HepG2 (cell line): ENCODE measurements at regions not wholly inside any gene's neighbourhood (a gene's known extent, or its start where the extent isn't known, plus 50 kb on each side); places are given as distances from the start of the nearest gene placed in this dataset.

Experiments used
- ATAC-seq: fragments of 200-7000 bp; cut with Tn5 transposase; 3 replicates; pipeline ENCODE4 v1.9.1; 2020; ENCODE audit warnings: mild to moderate bottlenecking, moderate library complexity
- BruUV-seq: library from RNA; stranded (reverse); fragments of 400-500 nt; replicated peaks from 2 replicates; lab custom pipeline; 2021; lab: Mats Ljungman, UMichigan
- CTCF ChIA-PET: fragments of 300-600 bp; formaldehyde crosslinking; extraction: SDS; loops from one replicate; lab custom pipeline; 2021; ENCODE audit warnings: low total read pairs, inconsistent platforms, low intra/inter-chr PET ratio; lab: Yijun Ruan, JAX
- POLR2A ChIA-PET: fragments of 350-600 bp; sonication (Branson Sonifier 250); formaldehyde crosslinking; loops from one replicate; lab custom pipeline; 2020; ENCODE audit warnings: antibody characterized with exemption, inconsistent platforms; lab: Yijun Ruan, JAX
- DNase-seq: peaks from one replicate; pipeline ENCODE4 v3.0.0-alpha.2; 2015; ENCODE audit warnings: low spot score
- FAIRE-seq: peaks from 3 replicates; lab custom pipeline; 2011; peaks lifted over from hg19 to GRCh38; lab: Jason Lieb, UNC
- H2AFZ ChIP-seq: one replicate; pipeline ENCODE4 v1.6.1; 2011; ENCODE audit warnings: low read length, inconsistent platforms
- H3K27ac ChIP-seq: fragments of 300-600 bp; 3 replicates; pipeline ENCODE4 v1.8.0; 2011; ENCODE audit warnings: mixed run types, mild to moderate bottlenecking, mixed read lengths, low read length, inconsistent platforms; ENCODE audit not compliant: insufficient read depth; ENCODE audit errors: extremely low read length
- H3K27me3 ChIP-seq, 2 experiments: fragments of 200-600 bp in 1 of 2; 2 replicates in 1 of 2; 3 replicates in 1 of 2; pipeline versions ENCODE4 v1.6.0 to v1.8.0; 2011; ENCODE audit warnings: low read length in 2 of 2, mild to moderate bottlenecking in 2 of 2, moderate library complexity in 2 of 2, inconsistent platforms in 1 of 2; ENCODE audit not compliant: insufficient read depth in 2 of 2, control insufficient read depth in 1 of 2
- H3K36me3 ChIP-seq, 2 experiments: fragments of 200-600 bp in 1 of 2; replicated peaks in 1 of 2; 2 replicates in 1 of 2; 3 replicates in 1 of 2; pipeline versions ENCODE4 v1.5.1 to v1.8.0; 2011; ENCODE audit warnings: low read length in 2 of 2, inconsistent platforms in 1 of 2; ENCODE audit not compliant: insufficient read depth in 2 of 2, control insufficient read depth in 1 of 2
- H3K4me1 ChIP-seq: 2 replicates; pipeline ENCODE4 v1.5.1; 2012; ENCODE audit warnings: low read length, inconsistent platforms; ENCODE audit not compliant: insufficient read depth
- H3K4me2 ChIP-seq: 2 replicates; pipeline ENCODE4 v1.6.0; 2011; ENCODE audit warnings: low read depth, low read length, inconsistent platforms
- H3K4me3 ChIP-seq, 3 experiments: fragments of 200-600 bp in 1 of 3; sonication (generic), shearing (Covaris generic) in 1 of 3; replicated peaks in 1 of 3; 2 replicates each; pipeline ENCODE4 v1.5.1; 2011 to 2016; ENCODE audit warnings: low read length in 3 of 3, inconsistent platforms in 2 of 3, low read depth in 2 of 3, mild to moderate bottlenecking in 2 of 3, control low read depth in 1 of 3, mixed read lengths in 1 of 3; ENCODE audit not compliant: insufficient read depth in 1 of 3
- H3K79me2 ChIP-seq: one replicate; pipeline ENCODE4 v1.6.1; 2011; ENCODE audit warnings: low read length, inconsistent platforms; ENCODE audit not compliant: insufficient read depth
- H3K9ac ChIP-seq: 2 replicates; pipeline ENCODE4 v1.6.0; 2011; ENCODE audit warnings: mild to moderate bottlenecking, low read depth, low read length, inconsistent platforms; ENCODE audit not compliant: insufficient read depth
- H3K9me3 ChIP-seq: 2 replicates; pipeline ENCODE4 v1.5.1; 2012; ENCODE audit warnings: mild to moderate bottlenecking, low read length
- H4K20me1 ChIP-seq: 2 replicates; pipeline ENCODE4 v1.6.0; 2011; ENCODE audit warnings: inconsistent platforms, mild to moderate bottlenecking, low read length, moderate library complexity; ENCODE audit not compliant: insufficient read depth
- CREB3 ChIP-seq: sonication (generic); formaldehyde crosslinking; IDR thresholded peaks from 2 replicates; pipeline ENCODE4 v1.5.0; 2020; ENCODE audit warnings: missing genetic modification reagents
- ETS1 ChIP-seq: sonication (generic); formaldehyde crosslinking; IDR thresholded peaks from 2 replicates; pipeline ENCODE4 v1.4.0; 2020; ENCODE audit warnings: missing genetic modification reagents
- HNF4A ChIP-seq: sonication (generic); formaldehyde crosslinking; IDR thresholded peaks from 2 replicates; pipeline ENCODE4 v1.4.0; 2020; ENCODE audit warnings: missing genetic modification reagents
- IRF9 ChIP-seq: sonication (generic); formaldehyde crosslinking; IDR thresholded peaks from 2 replicates; pipeline ENCODE4 v1.8.0; 2022; ENCODE audit warnings: missing genetic modification reagents, mild to moderate bottlenecking, borderline replicate concordance
- JDP2 ChIP-seq: sonication (generic); formaldehyde crosslinking; IDR thresholded peaks from 2 replicates; pipeline ENCODE4 v1.8.1; 2022; ENCODE audit warnings: missing genetic modification reagents, borderline replicate concordance
- KLF13 ChIP-seq: sonication (generic); formaldehyde crosslinking; IDR thresholded peaks from 2 replicates; pipeline ENCODE4 v1.4.0; 2020; ENCODE audit warnings: mild to moderate bottlenecking, missing genetic modification reagents
- MLXIP ChIP-seq: sonication (generic); formaldehyde crosslinking; IDR thresholded peaks from 2 replicates; pipeline ENCODE4 v1.9.0; 2021; ENCODE audit warnings: missing genetic modification reagents, borderline replicate concordance
- MTF2 ChIP-seq: sonication (generic); formaldehyde crosslinking; IDR thresholded peaks from 2 replicates; pipeline ENCODE4 v1.5.0; 2020; ENCODE audit warnings: missing genetic modification reagents, borderline replicate concordance
- PLRG1 ChIP-seq: fragments of 450-650 bp; conservative IDR thresholded peaks from 2 replicates; pipeline ENCODE4 v1.6.1; 2016
- TFE3 ChIP-seq: IDR thresholded peaks from 2 replicates; pipeline ENCODE4 v1.6.1; 2016
- TGIF2 ChIP-seq: IDR thresholded peaks from 2 replicates; pipeline ENCODE4 v1.6.1; 2016; ENCODE audit warnings: control low read depth, missing compliant biosample characterization
- ZNF260 ChIP-seq: sonication (generic); formaldehyde crosslinking; IDR thresholded peaks from 2 replicates; pipeline ENCODE4 v1.4.0; 2020; ENCODE audit warnings: missing genetic modification reagents, low read depth, mild to moderate bottlenecking, borderline replicate concordance
- ZNF317 ChIP-seq: sonication (generic); formaldehyde crosslinking; IDR thresholded peaks from 2 replicates; pipeline ENCODE4 v1.5.0; 2020; ENCODE audit warnings: mild to moderate bottlenecking, missing genetic modification reagents
- ZNF549 ChIP-seq: sonication (generic); formaldehyde crosslinking; IDR thresholded peaks from 2 replicates; pipeline ENCODE4 v1.5.0; 2020; ENCODE audit warnings: missing genetic modification reagents
- ZNF572 ChIP-seq: sonication (generic); formaldehyde crosslinking; IDR thresholded peaks from 2 replicates; pipeline ENCODE4 v1.5.1; 2020; ENCODE audit warnings: mild to moderate bottlenecking, missing genetic modification reagents
- WGBS: methylation state at CpG from one replicate; pipeline ENCODE4 v1.1.6; 2017; ENCODE audit warnings: low lambda C conversion rate; 5-methylcytosine and 5-hydroxymethylcytosine counted together
- in situ Hi-C: cut with HindIII; loops from 2 replicates; pipeline ENCODE4 v1.10.0; 2017; ENCODE audit warnings: low pct_unique_long_range_greater_than_20kb; ENCODE audit not compliant: extremely low pct_ligation_motif_present
- intact Hi-C: fragments of 100-400 bp; cut with micrococcal nuclease; formaldehyde crosslinking; loops from one replicate; pipeline ENCODE4 v1.10.0; 2022; ENCODE audit not compliant: unreplicated experiment
- TF ChIP-seq, protein P1 (sequence below), 2 experiments: sonication (generic) in 1 of 2; formaldehyde crosslinking in 1 of 2; IDR thresholded peaks; 2 replicates each; pipeline versions ENCODE4 v1.5.1 to v1.6.1; 2011 to 2020; ENCODE audit warnings: borderline replicate concordance in 1 of 2, low read depth in 1 of 2, low read length in 1 of 2, mild to moderate bottlenecking in 1 of 2, missing genetic modification reagents in 1 of 2, moderate library complexity in 1 of 2

GRCh38 chr13:76717092-76717491 is 169.1 kb downstream of the KCTD12 start:
- ChIA-PET CTCF (no interaction called here), POLR2A (no interaction called here)
- Histone ChIP-seq H3K36me3 (no peaks in the 10 kb centered on the region), H3K9ac (no peak overlapping the region), H4K20me1 (no peaks in the 10 kb centered on the region), H3K4me1 (no peaks in the 10 kb centered on the region), H3K27ac (no peak overlapping the region), H3K4me2 (no peak overlapping the region), H3K9me3 (no peaks in the 10 kb centered on the region), H3K79me2 (no peaks in the 10 kb centered on the region), H2AFZ (no peak overlapping the region), H3K27me3 (no peaks in the 10 kb centered on the region), H3K4me3 (no peak overlapping the region)
- 0% methylated on average over 1 of the region's 1 CpG for WGBS
- in situ Hi-C loops = no loop called here
- intact Hi-C loops = no loop called here
- no peak for DNase-seq
- BruUV-seq = no TSS peak
- ATAC-seq = no peak
- no peak for FAIRE-seq
- no peak for TF ChIP-seq JDP2 (CRISPR knock-in tag)
- no peak for TF ChIP-seq ZNF260
- TF ChIP-seq ZNF317 (CRISPR knock-in tag) = no peak
- no peak for TF ChIP-seq TGIF2 (CRISPR knock-in tag)
- no peak for TF ChIP-seq PLRG1
- no peak for TF ChIP-seq KLF13 (CRISPR knock-in tag)
- no peak for TF ChIP-seq CREB3 (CRISPR knock-in tag)
- no peak for TF ChIP-seq ZNF549 (CRISPR knock-in tag)
- TF ChIP-seq, protein P1, sequence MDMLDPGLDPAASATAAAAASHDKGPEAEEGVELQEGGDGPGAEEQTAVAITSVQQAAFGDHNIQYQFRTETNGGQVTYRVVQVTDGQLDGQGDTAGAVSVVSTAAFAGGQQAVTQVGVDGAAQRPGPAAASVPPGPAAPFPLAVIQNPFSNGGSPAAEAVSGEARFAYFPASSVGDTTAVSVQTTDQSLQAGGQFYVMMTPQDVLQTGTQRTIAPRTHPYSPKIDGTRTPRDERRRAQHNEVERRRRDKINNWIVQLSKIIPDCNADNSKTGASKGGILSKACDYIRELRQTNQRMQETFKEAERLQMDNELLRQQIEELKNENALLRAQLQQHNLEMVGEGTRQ (IDR thresholded peaks at IDR 0.05; ENCODE audit: low read depth, low read length) = no peak
- TF ChIP-seq, protein P1 (CRISPR knock-in tag; IDR thresholded peaks at IDR 0.05; ENCODE audit: borderline replicate concordance) = no peak
- TF ChIP-seq IRF9 (CRISPR knock-in tag) = no peak
- no peak for TF ChIP-seq ZNF572 (CRISPR knock-in tag)
- no peak for TF ChIP-seq TFE3 (CRISPR knock-in tag)
- no peak for TF ChIP-seq MLXIP
- TF ChIP-seq ETS1 (CRISPR knock-in tag) = no peak
- TF ChIP-seq HNF4A = no peak
- TF ChIP-seq MTF2 = no peak
